SK-N-SH (cell line): ENCODE measurements at regions not wholly inside any gene's neighbourhood (a gene's known extent, or its start where the extent isn't known, plus 50 kb on each side); places are given as distances from the start of the nearest gene placed in this dataset.

Experiments
- POLR2AphosphoS5 ChIP-seq: IDR thresholded peaks from 2 replicates; pipeline ENCODE4 v1.6.1; 2012; ENCODE audit warnings: low read depth, low read length
- USF1 ChIP-seq: IDR thresholded peaks from 2 replicates; pipeline ENCODE4 v1.4.0; 2012; ENCODE audit warnings: low read depth, borderline replicate concordance

GRCh38 chr14:106876711-106877110 lies 1350.3 kb downstream of the TMEM121 start:
- no peak for TF ChIP-seq USF1
- no peak for TF ChIP-seq POLR2AphosphoS5
